ENCODE measurements at regions not wholly inside any gene's neighbourhood (a gene's known extent, or its start where the extent isn't known, plus 50 kb on each side); places are given as distances from the start of the nearest gene placed in this dataset.

DNA sequence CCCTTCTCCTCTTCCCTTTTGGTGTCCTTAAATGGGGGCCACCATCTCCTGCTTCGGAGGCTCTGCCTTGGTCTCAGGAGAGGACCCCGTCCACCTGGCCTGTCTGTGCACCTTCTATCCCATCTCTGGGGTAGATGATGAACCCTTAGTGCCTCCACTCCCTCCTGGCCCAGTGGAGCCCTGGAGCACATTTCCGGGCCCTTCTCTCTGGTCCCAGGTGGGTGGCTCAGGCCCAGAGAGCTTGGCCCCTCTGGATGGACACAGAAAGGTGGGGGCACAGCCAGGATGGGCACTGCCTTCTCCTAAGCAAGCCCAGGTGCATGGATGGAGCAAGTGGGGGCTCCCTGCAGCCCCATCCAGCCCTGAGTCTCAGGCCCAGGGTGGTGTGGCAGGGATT, 121.4 kb upstream of the RET start:
- TF ChIP-seq, protein P1, sequence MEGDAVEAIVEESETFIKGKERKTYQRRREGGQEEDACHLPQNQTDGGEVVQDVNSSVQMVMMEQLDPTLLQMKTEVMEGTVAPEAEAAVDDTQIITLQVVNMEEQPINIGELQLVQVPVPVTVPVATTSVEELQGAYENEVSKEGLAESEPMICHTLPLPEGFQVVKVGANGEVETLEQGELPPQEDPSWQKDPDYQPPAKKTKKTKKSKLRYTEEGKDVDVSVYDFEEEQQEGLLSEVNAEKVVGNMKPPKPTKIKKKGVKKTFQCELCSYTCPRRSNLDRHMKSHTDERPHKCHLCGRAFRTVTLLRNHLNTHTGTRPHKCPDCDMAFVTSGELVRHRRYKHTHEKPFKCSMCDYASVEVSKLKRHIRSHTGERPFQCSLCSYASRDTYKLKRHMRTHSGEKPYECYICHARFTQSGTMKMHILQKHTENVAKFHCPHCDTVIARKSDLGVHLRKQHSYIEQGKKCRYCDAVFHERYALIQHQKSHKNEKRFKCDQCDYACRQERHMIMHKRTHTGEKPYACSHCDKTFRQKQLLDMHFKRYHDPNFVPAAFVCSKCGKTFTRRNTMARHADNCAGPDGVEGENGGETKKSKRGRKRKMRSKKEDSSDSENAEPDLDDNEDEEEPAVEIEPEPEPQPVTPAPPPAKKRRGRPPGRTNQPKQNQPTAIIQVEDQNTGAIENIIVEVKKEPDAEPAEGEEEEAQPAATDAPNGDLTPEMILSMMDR (IDR thresholded peaks at IDR 0.05 in 4 of 5, conservative IDR thresholded peaks at IDR 0.05 in 1 of 5), result no peak
- TF ChIP-seq POLR2A (IDR thresholded peaks at IDR 0.05), result no peak
